ENCODE measurements at regions not wholly inside any gene's neighbourhood (a gene's known extent, or its start where the extent isn't known, plus 50 kb on each side); places are given as distances from the start of the nearest gene placed in this dataset.

GRCh38 chrX:131907488-131908314 lies 115.4 kb upstream of the STK26 start:
- TF ChIP-seq CTCF (IDR thresholded peaks at IDR 0.05) (no peak), POLR2AphosphoS5 (IDR thresholded peaks at IDR 0.05) (no peak), POLR2A (IDR thresholded peaks at IDR 0.05) (no peak)

Measured in breast epithelium (tissue), 3 donors.